ENCODE measurements at regions not wholly inside any gene's neighbourhood (a gene's known extent, or its start where the extent isn't known, plus 50 kb on each side); places are given as distances from the start of the nearest gene placed in this dataset.

GRCh38 chr18:46332921-46333341, 228.7 kb downstream of the HAUS1 start:
- TF ChIP-seq CTCF (IDR thresholded peaks at IDR 0.05), result no peak
- no peak for TF ChIP-seq ZFX (IDR thresholded peaks at IDR 0.05; ENCODE audit: borderline replicate concordance)

All from 22Rv1 (cell line).